Stimulated activated naive CD8-positive, alpha-beta T cell treated with anti-CD3 and anti-CD28 coated beads, Interleukin-15, amount 100 ng/mL, for 72 hours (primary cell): ENCODE measurements at regions not wholly inside any gene's neighbourhood (a gene's known extent, or its start where the extent isn't known, plus 50 kb on each side); places are given as distances from the start of the nearest gene placed in this dataset.
"Not testable (repeated sequence)": the region's sequence is repeated elsewhere in the genome, so short reads cannot be mapped to it uniquely, and the experiment has no call there.

Experiments used
- ATAC-seq: fragments of 150-1000 bp; cut with Tn5 transposase; 2 replicates; pipeline ENCODE4 v1.10.0; 2021; ENCODE audit warnings: mild to moderate bottlenecking, moderate library complexity
- DNase-seq, 2 donors: peaks; one replicate each; pipeline ENCODE4 v3.0.0; 2021 to 2022
- H3K27ac Mint-ChIP-seq, 2 donors: one replicate each; pipeline ENCODE4 v1.8.0; 2022; ENCODE audit warnings: mild to moderate bottlenecking in 2 of 2, mixed read lengths in 2 of 2, moderate library complexity in 2 of 2
- H3K27me3 Mint-ChIP-seq: one replicate; pipeline ENCODE4 v1.8.0; 2022; ENCODE audit warnings: mixed read lengths
- H3K4me1 Mint-ChIP-seq: one replicate; pipeline ENCODE4 v1.8.0; 2022; ENCODE audit warnings: mild to moderate bottlenecking, mixed read lengths
- H3K4me3 Mint-ChIP-seq, 2 donors: one replicate each; pipeline ENCODE4 v1.8.0; 2022; ENCODE audit warnings: mild to moderate bottlenecking in 2 of 2, mixed read lengths in 2 of 2, moderate library complexity in 1 of 2
- H3K9me3 Mint-ChIP-seq, 2 donors: one replicate each; pipeline ENCODE4 v1.8.0; 2022; ENCODE audit warnings: mixed read lengths in 2 of 2

DNA sequence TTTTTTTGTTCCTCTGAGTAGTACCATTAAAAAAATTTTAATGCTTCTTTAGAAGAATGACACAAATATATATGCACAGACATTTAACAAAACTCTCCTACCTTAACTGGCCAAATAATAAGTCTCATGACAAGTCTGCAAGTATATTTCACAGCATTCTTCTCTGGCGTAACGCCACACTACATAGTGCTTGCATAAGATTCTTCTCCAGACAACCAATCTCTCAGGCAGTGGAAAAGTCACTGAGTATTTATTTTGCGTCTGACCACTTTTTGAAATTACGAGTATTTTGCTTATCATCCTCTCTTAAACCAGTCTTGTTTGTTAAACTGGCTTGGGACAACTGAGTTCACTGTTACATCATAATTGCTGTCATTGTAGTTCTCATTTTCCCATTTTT is 749.2 kb downstream of the ADCYAP1 start:
- no peak overlapping the region for H3K27ac Mint-ChIP-seq
- DNase-seq, result no peak
- peaks cover 0 to under 1% of the 10 kb centered on the region in 2 donors for H3K9me3 Mint-ChIP-seq

DNA sequence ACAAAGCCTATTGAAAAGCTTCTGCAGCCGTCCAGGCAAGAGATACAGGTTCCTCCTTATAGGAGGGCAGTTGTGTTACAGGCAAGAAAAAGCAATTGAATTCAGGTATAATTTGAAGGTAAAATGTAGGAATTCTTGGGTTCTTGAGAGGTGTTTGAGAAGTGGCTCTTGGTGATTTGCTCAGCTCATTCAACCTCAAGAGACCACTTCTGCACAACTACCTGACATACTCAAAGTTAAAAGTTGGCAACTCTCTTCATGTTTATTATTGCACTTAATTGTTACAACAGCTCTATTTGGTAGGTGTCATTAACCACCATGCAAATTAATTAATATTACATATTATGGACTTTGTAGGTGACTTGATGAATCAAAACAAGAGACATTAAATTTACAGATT is 753.2 kb downstream of the ADCYAP1 start:
- Mint-ChIP-seq H3K27me3 (no peaks in the 10 kb centered on the region), H3K27ac (no peak overlapping the region), H3K9me3 (peaks cover 0 to 3% of the 10 kb centered on the region in 2 donors), H3K4me3 (no peak overlapping the region), H3K4me1 (no peaks in the 10 kb centered on the region)
- DNase-seq, result no peak
- no peak for ATAC-seq

More for the DNA sequence above, 749.2 kb downstream of the ADCYAP1 start:
- Mint-ChIP-seq H3K4me1 (no peaks in the 10 kb centered on the region), H3K4me3 (no peak overlapping the region), H3K27me3 (no peaks in the 10 kb centered on the region)
- no peak for ATAC-seq

DNA sequence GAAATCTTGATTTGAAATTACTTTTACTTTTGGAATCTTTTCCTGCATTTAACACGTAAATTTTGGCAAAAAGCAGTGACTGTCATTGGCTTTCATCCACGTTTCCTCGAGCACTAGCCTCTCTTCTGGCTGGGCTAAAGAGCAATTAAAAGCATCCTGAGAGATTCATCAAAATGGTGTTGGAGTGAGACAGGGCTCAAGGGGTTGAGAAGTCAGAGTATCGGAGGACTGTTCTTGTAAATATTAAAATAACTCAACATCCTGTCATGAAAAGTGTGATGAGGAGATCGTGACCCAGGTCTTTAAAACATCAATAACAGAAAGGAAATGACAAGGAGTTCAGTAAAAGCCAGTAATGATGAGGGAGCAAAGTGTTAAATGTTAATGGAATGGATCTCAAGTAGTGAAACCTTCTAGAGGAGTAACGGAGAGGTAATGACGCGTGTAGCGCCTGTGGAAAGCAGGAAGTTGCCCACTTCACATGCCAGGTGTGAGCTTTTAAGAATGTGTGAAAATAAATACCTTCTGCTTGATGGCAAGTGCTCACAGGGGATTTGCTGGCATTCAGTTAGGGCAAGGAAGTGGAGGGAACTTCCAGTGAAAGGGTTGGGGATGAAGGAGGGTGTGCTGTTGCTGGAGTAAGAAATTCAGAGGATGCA is 754.4 kb downstream of the ADCYAP1 start:
- Mint-ChIP-seq H3K27ac (no peak overlapping the region), H3K4me1 (no peaks in the 10 kb centered on the region), H3K27me3 (no peaks in the 10 kb centered on the region), H3K4me3 (no peak overlapping the region), H3K9me3 (peaks cover 0 to 3% of the 10 kb centered on the region in 2 donors)
- no peak for ATAC-seq
- DNase-seq, result no peak

DNA sequence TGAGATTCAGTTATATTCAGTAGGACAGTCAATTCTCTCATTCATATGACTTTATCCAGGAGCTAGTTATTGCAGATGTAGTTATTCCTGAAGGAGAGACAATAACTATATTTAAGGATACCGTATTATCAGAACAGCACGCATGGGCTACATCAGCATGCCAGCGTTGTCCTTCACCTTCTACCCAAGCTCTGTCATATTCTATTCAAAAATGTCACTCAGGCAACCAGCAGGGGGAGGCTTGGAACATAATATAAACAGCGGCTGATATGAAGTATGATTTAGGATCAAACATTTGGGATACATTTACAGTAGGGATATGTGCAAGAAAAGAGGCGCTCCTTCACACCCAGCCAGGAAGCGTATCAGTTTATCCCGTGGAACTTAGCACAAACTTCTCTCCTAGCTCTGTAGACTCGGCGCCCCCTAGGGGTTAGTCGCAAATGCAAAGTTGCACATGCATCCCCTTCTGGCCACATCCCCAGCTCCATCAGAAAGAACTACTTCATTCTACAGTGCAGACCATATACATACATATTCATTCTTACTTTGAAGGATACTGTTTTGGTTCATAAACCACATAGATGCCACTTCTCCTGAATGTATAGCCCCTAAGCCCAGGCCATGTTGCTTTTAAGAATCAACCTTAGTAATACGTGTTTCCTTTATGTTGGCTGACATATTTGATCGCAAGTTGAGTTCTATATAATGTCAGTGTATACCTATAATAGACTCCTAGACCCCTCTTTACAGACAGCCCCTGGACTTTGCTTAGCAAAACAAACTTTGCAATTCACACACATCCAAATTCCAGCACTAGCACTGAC is 759.4 kb downstream of the ADCYAP1 start:
- peak; percentile 17 to 25 for DNase-seq
- H3K4me1 Mint-ChIP-seq, result no peaks in the 10 kb centered on the region
- peaks cover 0 to under 1% of the 10 kb centered on the region in 2 donors for H3K9me3 Mint-ChIP-seq

DNA sequence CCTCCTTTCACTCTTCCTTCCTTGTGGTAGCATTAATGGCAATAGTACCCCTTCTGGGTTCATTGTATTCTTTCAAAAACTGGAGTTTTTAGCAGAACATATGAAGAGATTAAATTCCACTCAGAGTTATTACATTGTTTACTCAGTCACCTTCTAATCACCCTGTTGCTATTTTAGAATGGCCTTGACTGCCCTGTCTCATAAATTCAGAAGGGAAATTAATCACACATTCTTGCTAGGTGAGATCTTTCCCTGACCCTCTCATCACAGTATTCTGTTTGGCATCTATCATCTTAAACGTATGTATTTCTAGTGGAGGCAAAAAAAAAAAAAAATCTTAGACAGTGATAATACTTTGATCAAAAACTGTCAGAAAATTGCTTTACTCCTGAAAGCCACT is 760.4 kb downstream of the ADCYAP1 start:
- Mint-ChIP-seq H3K4me3 (no peak overlapping the region), H3K4me1 (no peaks in the 10 kb centered on the region), H3K27ac (no peak overlapping the region), H3K27me3 (no peaks in the 10 kb centered on the region), H3K9me3 (no peaks in the 10 kb centered on the region)
- DNase-seq (no peak), ATAC-seq (no peak)

More for the DNA sequence above, 759.4 kb downstream of the ADCYAP1 start:
- H3K27ac Mint-ChIP-seq, result no peak overlapping the region
- ATAC-seq, result no peak
- H3K27me3 Mint-ChIP-seq, result no peaks in the 10 kb centered on the region
- no peak overlapping the region for H3K4me3 Mint-ChIP-seq

DNA sequence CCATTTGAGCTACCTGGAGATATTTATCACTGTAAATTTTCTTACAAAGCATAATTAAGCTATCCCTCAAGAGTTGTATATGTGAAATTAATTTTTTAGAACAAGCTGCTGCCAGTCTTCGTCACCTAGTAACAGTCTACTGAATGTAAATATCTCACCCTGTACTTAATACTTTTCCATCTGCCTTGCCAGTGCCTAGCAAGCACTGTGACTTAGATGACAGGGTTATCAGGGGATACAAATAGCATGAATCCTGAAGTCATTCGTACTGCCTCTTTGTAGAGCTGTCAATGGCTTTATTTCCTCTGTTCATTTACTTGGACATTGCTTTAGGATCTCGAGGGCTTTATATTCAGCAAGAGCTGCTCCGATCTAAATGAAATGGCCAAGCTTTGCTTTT is 763.6 kb downstream of the ADCYAP1 start:
- Mint-ChIP-seq H3K27me3 (no peaks in the 10 kb centered on the region), H3K9me3 (no peaks in the 10 kb centered on the region), H3K27ac (no peak overlapping the region), H3K4me3 (no peak overlapping the region), H3K4me1 (no peaks in the 10 kb centered on the region)
- no peak for DNase-seq
- no peak for ATAC-seq

DNA sequence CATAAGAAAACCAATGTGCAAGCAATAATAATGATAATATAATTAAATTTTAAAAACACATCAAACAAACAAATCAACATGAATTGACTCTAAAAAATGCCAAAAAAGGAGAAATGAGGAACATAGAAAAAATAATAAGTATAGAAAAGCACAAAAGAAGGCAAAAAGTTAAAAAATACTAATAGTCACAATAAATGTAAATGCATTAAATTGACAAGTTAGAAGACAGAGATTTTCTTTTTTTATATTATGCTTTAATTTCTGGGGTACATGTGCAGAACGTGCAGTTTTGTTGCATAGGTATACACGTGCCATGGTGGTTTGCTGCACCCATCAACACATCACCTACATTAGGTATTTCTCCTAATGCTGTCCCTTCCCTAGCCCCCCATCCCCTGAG is 767.0 kb downstream of the ADCYAP1 start:
- not testable (repeated sequence) for H3K4me1 Mint-ChIP-seq, H3K9me3 Mint-ChIP-seq, DNase-seq, ATAC-seq, H3K27me3 Mint-ChIP-seq, H3K4me3 Mint-ChIP-seq, H3K27ac Mint-ChIP-seq

DNA sequence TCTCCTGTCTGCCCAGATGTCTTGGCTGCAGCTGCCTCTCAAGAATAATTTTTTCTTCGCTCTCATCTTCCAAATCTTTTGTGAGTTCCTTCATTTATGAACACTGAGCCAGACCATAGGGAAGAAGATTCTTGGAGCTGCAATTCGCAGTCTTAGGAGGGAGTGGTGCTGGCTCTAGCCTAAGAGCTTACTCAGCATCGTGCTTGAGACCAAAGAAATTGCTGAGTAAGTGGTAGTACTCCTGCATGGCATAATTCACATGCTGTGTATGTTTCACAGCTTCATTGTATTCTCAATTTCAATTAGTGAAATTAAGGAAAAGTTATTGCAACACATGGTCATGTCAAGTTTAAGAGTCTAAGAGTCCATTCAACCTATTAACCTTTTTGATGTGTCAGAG is 771.7 kb downstream of the ADCYAP1 start:
- DNase-seq, result no peak
- ATAC-seq, result no peak
- no peak overlapping the region for H3K4me3 Mint-ChIP-seq
- H3K27ac Mint-ChIP-seq, result no peak overlapping the region
- no peaks in the 10 kb centered on the region for H3K9me3 Mint-ChIP-seq
- H3K4me1 Mint-ChIP-seq, result no peaks in the 10 kb centered on the region
- no peaks in the 10 kb centered on the region for H3K27me3 Mint-ChIP-seq

DNA sequence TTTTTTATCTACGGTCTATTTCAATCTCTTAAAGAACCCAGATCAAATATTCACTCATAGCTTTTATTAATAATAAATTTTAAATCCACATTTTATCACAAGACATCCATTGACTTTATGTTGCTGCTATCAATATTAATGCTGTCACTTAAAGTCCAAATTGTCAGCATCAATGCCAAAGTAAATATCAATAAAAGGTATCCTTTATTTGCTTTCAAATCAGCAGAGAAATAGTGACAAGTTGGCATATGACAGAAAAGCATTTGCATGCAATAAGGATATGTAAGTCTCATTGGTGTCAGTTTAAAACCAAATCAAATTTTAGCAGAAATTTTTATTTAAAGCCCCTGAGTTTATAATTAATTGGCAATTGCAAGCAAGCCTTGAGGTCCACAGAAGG is 775.4 kb downstream of the ADCYAP1 start:
- no peaks in the 10 kb centered on the region for H3K9me3 Mint-ChIP-seq

DNA sequence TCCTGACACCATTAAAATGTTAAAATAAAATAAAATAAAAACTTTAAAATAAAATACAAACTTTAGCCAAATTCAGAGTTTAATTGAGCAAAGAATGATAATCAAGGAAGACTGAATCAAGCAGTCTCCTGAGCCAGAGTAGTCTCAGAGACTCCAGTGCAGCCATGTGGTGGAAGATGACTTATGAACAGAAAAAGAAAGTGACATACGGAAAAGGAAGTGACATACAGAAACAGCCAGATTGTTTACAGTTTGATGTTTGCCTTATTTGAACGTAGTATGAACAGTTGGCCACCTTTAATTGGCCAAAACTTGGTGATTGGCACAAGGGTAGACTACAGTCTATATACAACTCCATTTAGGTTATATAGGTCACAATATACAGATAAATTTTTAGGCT is 787.2 kb downstream of the ADCYAP1 start:
- H3K27me3 Mint-ChIP-seq, result no peaks in the 10 kb centered on the region
- H3K27ac Mint-ChIP-seq, result no peak overlapping the region
- DNase-seq (no peak), ATAC-seq (no peak)
- peaks cover 0 to 7% of the 10 kb centered on the region in 2 donors for H3K9me3 Mint-ChIP-seq
- no peaks in the 10 kb centered on the region for H3K4me1 Mint-ChIP-seq
- no peak overlapping the region for H3K4me3 Mint-ChIP-seq

More for the DNA sequence above, 775.4 kb downstream of the ADCYAP1 start:
- no peak overlapping the region for H3K27ac Mint-ChIP-seq
- no peak for DNase-seq
- no peaks in the 10 kb centered on the region for H3K27me3 Mint-ChIP-seq
- H3K4me3 Mint-ChIP-seq, result no peak overlapping the region
- no peaks in the 10 kb centered on the region for H3K4me1 Mint-ChIP-seq
- ATAC-seq, result no peak

DNA sequence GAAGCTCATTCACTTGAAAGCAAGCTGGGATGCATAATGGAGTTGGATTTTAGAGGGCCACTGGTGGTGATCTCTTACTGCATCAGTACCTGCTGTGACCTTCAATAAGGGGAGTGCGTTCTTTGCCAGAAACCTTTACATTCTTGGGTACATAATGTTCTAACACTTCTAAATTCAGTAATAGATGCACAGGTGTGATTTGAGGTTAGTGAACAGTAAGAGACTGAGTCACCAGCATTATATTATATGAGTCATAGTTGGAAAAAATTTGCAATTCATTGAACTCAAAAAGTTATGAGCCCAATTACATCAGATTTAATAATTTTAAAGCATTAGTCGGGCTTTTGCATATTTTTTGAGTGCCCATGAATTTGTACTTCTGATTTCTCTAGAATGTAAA is 803.3 kb downstream of the ADCYAP1 start:
- Mint-ChIP-seq H3K4me3 (no peak overlapping the region), H3K27me3 (no peaks in the 10 kb centered on the region), H3K9me3 (no peaks in the 10 kb centered on the region), H3K4me1 (no peaks in the 10 kb centered on the region), H3K27ac (no peak overlapping the region)
- ATAC-seq, result no peak
- DNase-seq, result no peak

DNA sequence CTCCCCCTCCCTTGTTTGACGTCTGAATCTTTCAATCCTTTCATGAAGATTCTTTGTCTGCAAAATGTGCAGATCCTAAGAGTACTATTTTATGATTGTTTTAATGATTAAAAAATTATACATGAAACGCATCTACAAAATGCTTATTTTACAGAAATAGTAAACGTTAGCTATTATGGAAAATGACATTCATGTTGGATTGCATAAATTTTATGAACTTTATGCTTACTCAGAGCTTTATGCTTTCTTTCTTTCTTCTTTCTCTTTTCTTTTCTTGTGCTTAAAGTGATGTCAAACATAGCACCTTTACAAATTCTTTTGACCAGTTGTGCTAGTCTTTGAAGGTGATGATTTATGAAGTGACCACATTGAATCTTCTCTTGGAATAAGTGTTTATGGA is 805.4 kb downstream of the ADCYAP1 start:
- H3K9me3 Mint-ChIP-seq, result no peaks in the 10 kb centered on the region
- no peak overlapping the region for H3K4me3 Mint-ChIP-seq
- no peaks in the 10 kb centered on the region for H3K27me3 Mint-ChIP-seq
- DNase-seq (no peak), ATAC-seq (no peak)
- no peak overlapping the region for H3K27ac Mint-ChIP-seq
- no peaks in the 10 kb centered on the region for H3K4me1 Mint-ChIP-seq

DNA sequence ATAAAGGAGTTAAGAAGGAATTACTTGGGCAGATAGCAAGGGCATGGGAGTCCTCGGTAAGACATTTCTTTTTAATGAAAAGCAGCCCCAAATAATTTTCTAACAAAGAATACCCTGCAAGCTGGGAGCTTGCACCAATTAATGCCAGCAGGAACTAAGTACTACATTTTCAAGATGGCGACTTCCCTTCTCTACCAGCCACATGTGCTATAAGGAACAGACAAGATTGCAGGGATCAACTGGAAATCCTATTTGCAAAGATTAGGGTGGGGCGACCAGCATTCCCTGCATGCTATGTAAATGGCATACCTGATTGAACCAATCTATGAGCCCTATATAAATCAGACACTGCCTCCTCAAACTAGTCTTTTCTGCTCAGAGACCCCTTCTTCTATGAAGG is 827.5 kb downstream of the ADCYAP1 start:
- ATAC-seq (no peak), DNase-seq (no peak)
- Mint-ChIP-seq H3K27me3 (no peaks in the 10 kb centered on the region), H3K9me3 (peaks cover 0 to 5% of the 10 kb centered on the region in 2 donors), H3K4me1 (no peaks in the 10 kb centered on the region), H3K27ac (no peak overlapping the region), H3K4me3 (no peak overlapping the region)

DNA sequence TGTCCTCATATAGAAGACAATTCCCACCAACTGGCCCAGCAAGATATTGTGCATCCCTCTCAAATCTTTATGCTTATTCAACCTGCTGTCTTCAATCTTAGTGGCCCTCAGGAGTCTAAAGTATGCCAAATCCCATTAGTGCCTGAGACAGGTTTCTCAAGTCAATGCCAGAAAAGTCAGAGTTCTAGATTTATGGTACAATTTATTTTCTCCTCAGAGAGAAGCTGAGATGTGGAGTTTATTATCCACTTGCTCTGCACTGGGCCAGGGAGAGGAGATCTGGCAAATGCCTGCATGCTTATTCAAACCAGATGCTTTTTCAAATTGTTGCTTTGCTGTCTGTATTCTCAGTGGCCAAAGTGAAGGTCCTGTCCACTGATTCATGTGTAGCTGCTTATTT is 825.2 kb downstream of the METTL4 start:
- no peaks in the 10 kb centered on the region for H3K4me1 Mint-ChIP-seq
- no peak for DNase-seq
- H3K27ac Mint-ChIP-seq, result no peak overlapping the region
- H3K9me3 Mint-ChIP-seq, result no peaks in the 10 kb centered on the region
- no peak for ATAC-seq
- no peaks in the 10 kb centered on the region for H3K27me3 Mint-ChIP-seq
- no peak overlapping the region for H3K4me3 Mint-ChIP-seq

DNA sequence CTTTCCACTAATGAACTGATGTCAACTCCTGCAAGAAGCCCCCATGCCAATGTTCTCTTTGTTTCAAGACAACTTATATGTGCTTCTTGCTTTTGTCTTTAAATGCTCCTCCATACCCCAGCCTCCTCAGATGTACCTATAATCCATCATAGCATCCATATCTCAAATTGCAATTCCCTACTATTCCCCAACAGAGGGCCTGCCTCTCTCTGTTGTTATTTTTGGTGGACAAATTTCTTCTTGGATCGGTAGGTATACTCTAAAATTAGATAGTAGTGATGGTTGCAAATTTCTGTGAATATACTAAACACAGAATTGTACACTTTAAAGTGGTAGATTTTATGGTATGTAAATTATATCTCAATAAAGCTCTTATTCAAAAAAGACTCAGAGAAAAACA is 820.1 kb downstream of the METTL4 start:
- H3K9me3 Mint-ChIP-seq, result no peaks in the 10 kb centered on the region
- H3K4me3 Mint-ChIP-seq, result no peak overlapping the region
- H3K27ac Mint-ChIP-seq, result no peak overlapping the region
- ATAC-seq (no peak), DNase-seq (no peak)
- no peaks in the 10 kb centered on the region for H3K4me1 Mint-ChIP-seq
- no peaks in the 10 kb centered on the region for H3K27me3 Mint-ChIP-seq

DNA sequence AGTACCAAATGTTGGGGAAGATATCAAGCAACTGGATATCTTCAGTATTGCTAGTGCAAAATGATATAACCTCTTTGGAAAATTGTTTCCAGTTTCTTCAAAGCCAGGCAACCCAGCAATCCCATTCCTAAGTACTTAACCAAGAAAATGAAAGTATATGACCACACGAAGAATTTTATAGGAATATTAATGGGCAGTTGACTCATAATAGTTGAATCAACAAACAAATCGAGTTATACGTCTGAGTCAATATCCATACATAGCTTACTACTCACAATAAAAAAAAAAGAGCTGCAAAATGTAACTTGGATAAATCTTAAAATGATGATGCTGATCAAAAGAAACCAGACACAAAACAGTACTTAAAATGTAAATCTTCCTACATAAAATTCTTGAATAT is 810.4 kb downstream of the METTL4 start:
- ATAC-seq (no peak), DNase-seq (no peak)
- peaks cover 5 to 20% of the 10 kb centered on the region in 2 donors for H3K9me3 Mint-ChIP-seq
- H3K4me3 Mint-ChIP-seq, result no peak overlapping the region
- no peaks in the 10 kb centered on the region for H3K4me1 Mint-ChIP-seq
- no peak overlapping the region for H3K27ac Mint-ChIP-seq
- H3K27me3 Mint-ChIP-seq, result no peaks in the 10 kb centered on the region
